HEK293 (cell line): ENCODE measurements at regions not wholly inside any gene's neighbourhood (a gene's known extent, or its start where the extent isn't known, plus 50 kb on each side); places are given as distances from the start of the nearest gene placed in this dataset.

Source experiments
- CTCF ChIA-PET: fragments of 350-600 bp; formaldehyde crosslinking; extraction: SDS; loops from one replicate; lab custom pipeline; 2021; ENCODE audit warnings: antibody characterized with exemption; lab: Yijun Ruan, JAX
- POLR2A ChIA-PET: fragments of 300-600 bp; formaldehyde crosslinking; extraction: SDS; loops from one replicate; lab custom pipeline; 2020; ENCODE audit warnings: antibody characterized with exemption, inconsistent platforms; lab: Yijun Ruan, JAX
- H3K27ac ChIP-seq: fragments of 200-500 bp; sonication (Bioruptor generic); 2 replicates; pipeline ENCODE4 v1.5.1; 2014; ENCODE audit warnings: low read depth, low read length, control low read depth, inconsistent platforms; ENCODE audit errors: extremely low read depth
- H3K36me3 ChIP-seq, 2 experiments: fragments of 200-500 bp in 1 of 2; sonication (Bioruptor generic) in 1 of 2; 1 replicate in 1 of 2; 2 replicates in 1 of 2; pipeline ENCODE4 v1.5.1; 2014 to 2017; ENCODE audit warnings: inconsistent platforms in 2 of 2, low read length in 2 of 2; ENCODE audit not compliant: control insufficient read depth in 2 of 2, insufficient read depth in 1 of 2
- H3K4me1 ChIP-seq: fragments of 200-500 bp; sonication (Bioruptor generic); 2 replicates; pipeline ENCODE4 v1.5.1; 2014; ENCODE audit warnings: mild to moderate bottlenecking, low read length, inconsistent platforms; ENCODE audit not compliant: control insufficient read depth, insufficient read depth
- H3K4me3 ChIP-seq: 2 replicates; pipeline ENCODE4 v1.5.1; 2011; ENCODE audit warnings: low read depth, mild to moderate bottlenecking, control low read depth, low read length, moderate library complexity
- H3K9me3 ChIP-seq: fragments of 200-500 bp; sonication (Bioruptor generic); 2 replicates; pipeline ENCODE4 v1.5.1; 2014; ENCODE audit warnings: low read depth, low read length, inconsistent platforms; ENCODE audit not compliant: control insufficient read depth, insufficient read depth
- BCL11A ChIP-seq: fragments of 450-650 bp; formaldehyde crosslinking; IDR thresholded peaks from 2 replicates; pipeline ENCODE4 v1.5.1; 2016; ENCODE audit warnings: low read depth, missing biosample characterization, missing genetic modification characterization
- BCL11B ChIP-seq: fragments of 450-650 bp; formaldehyde crosslinking; IDR thresholded peaks from 2 replicates; pipeline ENCODE4 v1.5.1; 2016; ENCODE audit warnings: low read depth, missing biosample characterization, missing genetic modification characterization
- KLF17 ChIP-seq: fragments of 450-650 bp; formaldehyde crosslinking; IDR thresholded peaks from 2 replicates; pipeline ENCODE4 v1.5.1; 2016; ENCODE audit warnings: missing biosample characterization, missing genetic modification characterization
- KLF9 ChIP-seq: fragments of 450-650 bp; formaldehyde crosslinking; IDR thresholded peaks from 2 replicates; pipeline ENCODE4 v1.5.1; 2016; ENCODE audit warnings: missing biosample characterization, missing genetic modification characterization, low read depth
- MEIS1 ChIP-seq: sonication (generic); formaldehyde crosslinking; IDR thresholded peaks from 2 replicates; pipeline ENCODE4 v1.8.1; 2022; ENCODE audit warnings: missing genetic modification reagents, mild to moderate bottlenecking, borderline replicate concordance
- MYNN ChIP-seq: fragments of 450-650 bp; formaldehyde crosslinking; IDR thresholded peaks from 2 replicates; pipeline ENCODE4 v1.5.1; 2016; ENCODE audit warnings: missing biosample characterization, missing genetic modification characterization, borderline replicate concordance
- PRDM1 ChIP-seq: fragments of 450-650 bp; formaldehyde crosslinking; IDR thresholded peaks from 2 replicates; pipeline ENCODE4; 2016; ENCODE audit warnings: missing biosample characterization, missing genetic modification characterization
- PRDM4 ChIP-seq: fragments of 450-650 bp; formaldehyde crosslinking; IDR thresholded peaks from 2 replicates; pipeline ENCODE4 v1.5.1; 2017; ENCODE audit warnings: missing biosample characterization, missing genetic modification characterization
- TCF7L2 ChIP-seq: IDR thresholded peaks from 2 replicates; pipeline ENCODE4 v1.6.1; 2011; ENCODE audit warnings: low read depth, mild to moderate bottlenecking, inconsistent platforms, low read length, moderate library complexity, borderline replicate concordance
- ZBTB6 ChIP-seq: fragments of 450-650 bp; formaldehyde crosslinking; IDR thresholded peaks from 2 replicates; pipeline ENCODE4 v1.5.1; 2017; ENCODE audit warnings: missing biosample characterization, missing genetic modification characterization
- ZFP41 ChIP-seq: fragments of 450-650 bp; formaldehyde crosslinking; IDR thresholded peaks from 2 replicates; pipeline ENCODE4 v1.5.1; 2016; ENCODE audit warnings: missing biosample characterization, missing genetic modification characterization, borderline replicate concordance
- ZIC2 ChIP-seq: fragments of 450-650 bp; formaldehyde crosslinking; IDR thresholded peaks from 2 replicates; pipeline ENCODE4 v1.5.1; 2016; ENCODE audit warnings: missing biosample characterization, missing genetic modification characterization
- ZNF112 ChIP-seq: fragments of 450-650 bp; formaldehyde crosslinking; IDR thresholded peaks from 2 replicates; pipeline ENCODE4 v1.5.0; 2017; ENCODE audit warnings: missing biosample characterization, missing genetic modification characterization
- ZNF221 ChIP-seq: fragments of 450-650 bp; formaldehyde crosslinking; IDR thresholded peaks from 2 replicates; pipeline ENCODE4 v1.5.1; 2017; ENCODE audit warnings: missing biosample characterization, missing genetic modification characterization, borderline replicate concordance
- ZNF248 ChIP-seq: fragments of 450-650 bp; formaldehyde crosslinking; IDR thresholded peaks from 2 replicates; pipeline ENCODE4 v1.5.1; 2017; ENCODE audit warnings: missing biosample characterization, missing genetic modification characterization
- ZNF366 ChIP-seq: fragments of 450-650 bp; formaldehyde crosslinking; conservative IDR thresholded peaks from 2 replicates; pipeline ENCODE4 v1.5.1; 2016; ENCODE audit warnings: missing biosample characterization, missing genetic modification characterization
- ZNF423 ChIP-seq: fragments of 450-650 bp; formaldehyde crosslinking; IDR thresholded peaks from 2 replicates; pipeline ENCODE4 v1.5.1; 2016; ENCODE audit warnings: missing biosample characterization, missing genetic modification characterization
- ZNF433 ChIP-seq: fragments of 450-650 bp; formaldehyde crosslinking; IDR thresholded peaks from 2 replicates; pipeline ENCODE4 v1.5.1; 2016; ENCODE audit warnings: missing biosample characterization, missing genetic modification characterization, low read depth
- ZNF473 ChIP-seq: fragments of 450-650 bp; formaldehyde crosslinking; IDR thresholded peaks from 2 replicates; pipeline ENCODE4 v1.5.1; 2017; ENCODE audit warnings: missing biosample characterization, missing genetic modification characterization
- ZNF513 ChIP-seq: fragments of 450-650 bp; IDR thresholded peaks from 2 replicates; pipeline ENCODE4 v1.5.1; 2018; ENCODE audit warnings: missing biosample characterization, missing genetic modification characterization
- ZNF544 ChIP-seq: fragments of 450-650 bp; formaldehyde crosslinking; IDR thresholded peaks from 2 replicates; pipeline ENCODE4 v1.5.0; 2017; ENCODE audit warnings: missing biosample characterization, missing genetic modification characterization
- ZNF560 ChIP-seq: fragments of 450-650 bp; formaldehyde crosslinking; IDR thresholded peaks from 2 replicates; pipeline ENCODE4 v1.5.1; 2017; ENCODE audit warnings: missing biosample characterization, missing genetic modification characterization, borderline replicate concordance
- ZNF843 ChIP-seq: fragments of 450-650 bp; formaldehyde crosslinking; IDR thresholded peaks from 2 replicates; pipeline ENCODE4 v1.5.1; 2016; ENCODE audit warnings: missing biosample characterization, missing genetic modification characterization

GRCh38 chr14:87667659-87668058 lies 325.3 kb downstream of the GALC start:
- Histone ChIP-seq H3K36me3 (no peaks in the 10 kb centered on the region), H3K4me3 (no peak overlapping the region), H3K4me1 (no peaks in the 10 kb centered on the region), H3K27ac (no peak overlapping the region), H3K9me3 (no peaks in the 10 kb centered on the region)
- CTCF ChIA-PET: no interaction called here
- POLR2A ChIA-PET: no interaction called here
- TF ChIP-seq ZBTB6 (no peak), ZNF433 (tag by site-specific recombination) (no peak), MYNN (no peak), BCL11B (no peak), ZNF513 (no peak), ZNF843 (tag by site-specific recombination) (no peak), KLF9 (tag by site-specific recombination) (no peak), ZNF544 (tag by site-specific recombination) (no peak), PRDM4 (tag by site-specific recombination) (no peak), ZNF112 (tag by site-specific recombination) (no peak), ZNF473 (tag by site-specific recombination) (no peak), ZNF221 (tag by site-specific recombination) (no peak), ZNF248 (tag by site-specific recombination) (no peak), KLF17 (tag by site-specific recombination) (no peak), ZIC2 (tag by site-specific recombination) (no peak)

- no peaks in the 10 kb centered on the region for H3K36me3 ChIP-seq
- no peak for TF ChIP-seq PRDM1 (tag by site-specific recombination)
- no peak for TF ChIP-seq ZNF423 (tag by site-specific recombination)
- no peak for TF ChIP-seq MEIS1
- no peak for TF ChIP-seq ZFP41 (tag by site-specific recombination)
- no peak for TF ChIP-seq TCF7L2
- TF ChIP-seq ZNF560 (tag by site-specific recombination): no peak
- TF ChIP-seq BCL11A (tag by site-specific recombination): no peak
- TF ChIP-seq ZNF366 (tag by site-specific recombination): no peak
- CTCF ChIA-PET: no interaction called here
- H3K9me3 ChIP-seq: no peaks in the 10 kb centered on the region
- POLR2A ChIA-PET: no interaction called here
- H3K4me1 ChIP-seq: no peaks in the 10 kb centered on the region
- H3K4me3 ChIP-seq: no peak overlapping the region
- H3K27ac ChIP-seq: no peak overlapping the region
These were observed 336.7 kb downstream of the GALC start for GRCh38 chr14:87656315-87656714.
